Mammary epithelial cell (primary cell): ENCODE measurements at regions not wholly inside any gene's neighbourhood (a gene's known extent, or its start where the extent isn't known, plus 50 kb on each side); places are given as distances from the start of the nearest gene placed in this dataset.
"Not testable (repeated sequence)": the region's sequence is repeated elsewhere in the genome, so short reads cannot be mapped to it uniquely, and the experiment has no call there.

ENCODE experiments used
- CTCF ChIP-seq, 2 donors: IDR thresholded peaks in 1 of 2; conservative IDR thresholded peaks in 1 of 2; 2 replicates each; pipeline ENCODE4 v1.5.1; 2011 to 2012; ENCODE audit warnings: inconsistent platforms in 2 of 2, low read length in 2 of 2, mild to moderate bottlenecking in 2 of 2, control low read depth in 1 of 2, low read depth in 1 of 2; ENCODE audit not compliant: insufficient read depth in 1 of 2; ENCODE audit errors: extremely low read depth in 1 of 2
- EZH2 ChIP-seq: IDR thresholded peaks from 2 replicates; pipeline ENCODE4 v1.6.1; 2012; ENCODE audit warnings: low read length, inconsistent platforms, borderline replicate concordance

GRCh38 chr1:112827391-112827790 lies 112.3 kb upstream of the PPM1J start:
- not testable (repeated sequence) for TF ChIP-seq CTCF (conservative IDR thresholded peaks at IDR 0.05 in 1 of 2, IDR thresholded peaks at IDR 0.05 in 1 of 2; ENCODE audit: extremely low read depth in 1 of 2, insufficient read depth in 1 of 2, low read depth in 1 of 2, low read length in 2 of 2); EZH2
